HG03175 (cell line): ENCODE measurements at regions not wholly inside any gene's neighbourhood (a gene's known extent, or its start where the extent isn't known, plus 50 kb on each side); places are given as distances from the start of the nearest gene placed in this dataset.
"Not testable (repeated sequence)": the region's sequence is repeated elsewhere in the genome, so short reads cannot be mapped to it uniquely, and the experiment has no call there.

Experiments
- ATAC-seq: cut with Tn5 transposase; IDR thresholded peaks from one replicate; pipeline ENCODE4 v1.9.1; 2021; ENCODE audit warnings: mild to moderate bottlenecking, moderate library complexity; ENCODE audit not compliant: unreplicated experiment

GRCh38 chr7:106563466-106564150 is 97.3 kb downstream of the CCDC71L start:
- ATAC-seq: no peak

- no peak for ATAC-seq
Measured at GRCh38 chr7:106562711-106563366, 98.1 kb downstream of the CCDC71L start.

GRCh38 chr7:106561666-106562411 is 99.1 kb downstream of the CCDC71L start:
- ATAC-seq: no peak

- ATAC-seq: no peak
Measured at GRCh38 chr7:106561151-106561550, 99.8 kb downstream of the CCDC71L start.

- ATAC-seq: no peak
Measured at GRCh38 chr7:106560482-106560881, 100.5 kb downstream of the CCDC71L start.

- not testable (repeated sequence) for ATAC-seq
Measured at GRCh38 chr7:106556244-106556643, 104.7 kb downstream of the CCDC71L start.

- ATAC-seq: not testable (repeated sequence)
Measured at GRCh38 chr7:106554623-106555022, 106.3 kb downstream of the CCDC71L start.

GRCh38 chr7:106553446-106553836 is 107.5 kb downstream of the CCDC71L start:
- no peak for ATAC-seq

- ATAC-seq: peak; percentile 99
Measured at GRCh38 chr7:106552645-106553445, 108.1 kb downstream of the CCDC71L start.

- no peak for ATAC-seq
Measured at GRCh38 chr7:106551936-106552335, 109.0 kb downstream of the CCDC71L start.

GRCh38 chr7:106548491-106548890 is 112.5 kb downstream of the CCDC71L start:
- no peak for ATAC-seq

GRCh38 chr7:106545275-106545674 is 115.7 kb downstream of the CCDC71L start:
- no peak for ATAC-seq

GRCh38 chr7:106543221-106543757 is 117.7 kb downstream of the CCDC71L start:
- ATAC-seq: no peak

GRCh38 chr7:106542550-106543220 is 118.3 kb downstream of the CCDC71L start:
- peak; percentile 72 for ATAC-seq

- no peak for ATAC-seq
Measured at GRCh38 chr7:106538638-106539037, 122.3 kb downstream of the CCDC71L start.

GRCh38 chr7:106537119-106537518 is 123.8 kb downstream of the CCDC71L start:
- ATAC-seq: no peak

GRCh38 chr7:106536079-106536478 is 124.9 kb downstream of the CCDC71L start:
- no peak for ATAC-seq

- no peak for ATAC-seq
Measured at GRCh38 chr7:106535234-106535932, 125.6 kb downstream of the CCDC71L start.

- ATAC-seq: no peak
Measured at GRCh38 chr7:106534271-106534846, 126.6 kb downstream of the CCDC71L start.
